ENCODE measurements at regions not wholly inside any gene's neighbourhood (a gene's known extent, or its start where the extent isn't known, plus 50 kb on each side); places are given as distances from the start of the nearest gene placed in this dataset.

DNA sequence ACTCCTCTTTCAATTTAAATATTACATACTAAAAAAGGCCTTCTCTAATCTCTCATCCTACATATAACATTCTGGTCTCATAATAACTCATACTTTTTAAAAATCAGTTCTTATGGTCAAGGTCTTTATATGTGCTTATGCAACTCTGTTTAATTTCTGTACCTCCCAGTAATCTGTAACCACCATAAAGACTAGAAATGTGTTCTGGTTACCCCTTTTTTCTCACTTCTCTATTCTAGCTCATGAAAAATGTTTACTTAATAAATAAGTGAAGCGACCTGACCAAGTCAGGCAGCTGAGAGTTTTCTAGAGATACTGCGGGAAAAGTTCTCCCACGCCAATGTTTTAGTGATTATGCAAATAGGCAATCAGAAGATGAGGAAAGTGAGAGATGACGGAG is 548.8 kb upstream of the FAM241A start:
- TF ChIP-seq, protein P1, sequence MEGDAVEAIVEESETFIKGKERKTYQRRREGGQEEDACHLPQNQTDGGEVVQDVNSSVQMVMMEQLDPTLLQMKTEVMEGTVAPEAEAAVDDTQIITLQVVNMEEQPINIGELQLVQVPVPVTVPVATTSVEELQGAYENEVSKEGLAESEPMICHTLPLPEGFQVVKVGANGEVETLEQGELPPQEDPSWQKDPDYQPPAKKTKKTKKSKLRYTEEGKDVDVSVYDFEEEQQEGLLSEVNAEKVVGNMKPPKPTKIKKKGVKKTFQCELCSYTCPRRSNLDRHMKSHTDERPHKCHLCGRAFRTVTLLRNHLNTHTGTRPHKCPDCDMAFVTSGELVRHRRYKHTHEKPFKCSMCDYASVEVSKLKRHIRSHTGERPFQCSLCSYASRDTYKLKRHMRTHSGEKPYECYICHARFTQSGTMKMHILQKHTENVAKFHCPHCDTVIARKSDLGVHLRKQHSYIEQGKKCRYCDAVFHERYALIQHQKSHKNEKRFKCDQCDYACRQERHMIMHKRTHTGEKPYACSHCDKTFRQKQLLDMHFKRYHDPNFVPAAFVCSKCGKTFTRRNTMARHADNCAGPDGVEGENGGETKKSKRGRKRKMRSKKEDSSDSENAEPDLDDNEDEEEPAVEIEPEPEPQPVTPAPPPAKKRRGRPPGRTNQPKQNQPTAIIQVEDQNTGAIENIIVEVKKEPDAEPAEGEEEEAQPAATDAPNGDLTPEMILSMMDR (IDR thresholded peaks at IDR 0.05), result no peak
- TF ChIP-seq POLR2AphosphoS5 (IDR thresholded peaks at IDR 0.05) (no peak), POLR2A (IDR thresholded peaks at IDR 0.05) (no peak), EP300 (IDR thresholded peaks at IDR 0.05) (no peak)
